SH-SY5Y (cell line): ENCODE measurements at regions not wholly inside any gene's neighbourhood (a gene's known extent, or its start where the extent isn't known, plus 50 kb on each side); places are given as distances from the start of the nearest gene placed in this dataset.

Experiments used
- GATA2 ChIP-seq: IDR thresholded peaks from 2 replicates; pipeline ENCODE4 v1.6.1; 2011; ENCODE audit warnings: mild to moderate bottlenecking, low read depth, low read length
- GATA3 ChIP-seq: IDR thresholded peaks from 2 replicates; pipeline ENCODE4 v1.6.1; 2011; ENCODE audit warnings: low read depth, mild to moderate bottlenecking, low read length, moderate library complexity

DNA sequence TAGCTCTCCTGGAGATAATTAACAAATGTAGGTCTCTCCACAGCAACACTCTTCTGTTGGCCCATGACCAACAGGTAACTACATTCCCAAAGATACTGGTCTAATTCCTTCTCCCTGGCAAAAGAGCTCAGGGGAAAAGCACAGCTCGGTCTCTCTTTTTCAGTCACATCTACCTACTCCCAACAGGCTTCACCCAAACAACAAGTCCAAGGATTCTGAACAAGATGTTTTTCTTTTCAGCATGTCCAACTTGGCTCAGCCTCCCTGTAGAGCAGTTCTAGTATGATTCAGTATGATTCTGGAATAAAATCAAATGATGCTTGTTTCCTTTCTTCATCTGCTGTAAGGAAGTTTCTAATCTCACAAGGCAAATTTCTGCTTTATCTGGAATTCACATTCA lies 1704.8 kb upstream of the PIK3C3 start:
- TF ChIP-seq GATA2 = no peak
- no peak for TF ChIP-seq GATA3
